Ovary (tissue), 7 donors: ENCODE measurements at regions not wholly inside any gene's neighbourhood (a gene's known extent, or its start where the extent isn't known, plus 50 kb on each side); places are given as distances from the start of the nearest gene placed in this dataset.

ENCODE experiments used
- DNase-seq, 5 donors: peaks; one replicate each; pipeline ENCODE4 v3.0.0-alpha.2; 2019 to 2020
- H3K27ac ChIP-seq, 2 donors: fragments of 200-600 bp; one replicate each; pipeline versions ENCODE4 v1.5.1 to v1.8.0; 2019 to 2022
- H3K27me3 ChIP-seq: fragments of 200-600 bp; one replicate; pipeline ENCODE4 v1.8.0; 2022
- H3K36me3 ChIP-seq: fragments of 200-600 bp; sonication (generic); one replicate; pipeline ENCODE4 v1.5.1; 2019
- H3K4me1 ChIP-seq: one replicate; pipeline ENCODE4 v1.8.1; 2013; ENCODE audit warnings: mild to moderate bottlenecking, moderate library complexity; ENCODE audit not compliant: insufficient read depth
- H3K4me3 ChIP-seq: fragments of 200-600 bp; sonication (generic); one replicate; pipeline ENCODE4 v1.5.1; 2017
- H3K9me3 ChIP-seq, 2 donors: fragments of 200-600 bp in 1 of 2; sonication (generic) in 1 of 2; one replicate each; pipeline versions ENCODE4 v1.5.1 to v1.8.1; 2013 to 2019; ENCODE audit warnings: mild to moderate bottlenecking in 1 of 2, moderate library complexity in 1 of 2
- EP300 ChIP-seq: sonication (generic); formaldehyde crosslinking; IDR thresholded peaks from one replicate; pipeline ENCODE4 v1.6.1; 2017; ENCODE audit warnings: antibody characterized with exemption
- POLR2A ChIP-seq: fragments of 450-650 bp; IDR thresholded peaks from one replicate; pipeline ENCODE4 v1.6.1; 2017; ENCODE audit warnings: antibody characterized with exemption, mild to moderate bottlenecking, moderate library complexity
- WGBS, 3 donors: extraction: QIAGEN DNeasy Blood & Tissue Kit in 1 of 3; methylation state at CpG; one replicate each; pipeline versions ENCODE4 v1.1.5 to v1.1.7; 2013 to 2017; 5-methylcytosine and 5-hydroxymethylcytosine counted together
- intact Hi-C, 4 donors: fragments of 100-400 bp; cut with DNase I; formaldehyde crosslinking; loops; one replicate each; pipeline versions ENCODE4 v1.11.0 to v1.15.1; 2022 to 2023
- TF ChIP-seq, protein P1 (sequence below), 3 donors: fragments of 450-650 bp in 2 of 3; fragments of 200-600 bp in 1 of 3; IDR thresholded peaks; one replicate each; pipeline versions ENCODE4 v1.5.1 to v1.8.0; 2016 to 2022; ENCODE audit warnings: antibody characterized with exemption in 3 of 3, mild to moderate bottlenecking in 1 of 3
- donor health status: DM: no; HTN: no; CAD: no; lungs with moderate emphysema.
- donor health status: DM: no; HTN: no; CAD: no.
- donor health status: Bipolar disorder and iron deficiency.
- donor health status: DM: no; HTN: no; CAD: no.
- donor health status: DM: yes; HTN: yes; CAD: no.

DNA sequence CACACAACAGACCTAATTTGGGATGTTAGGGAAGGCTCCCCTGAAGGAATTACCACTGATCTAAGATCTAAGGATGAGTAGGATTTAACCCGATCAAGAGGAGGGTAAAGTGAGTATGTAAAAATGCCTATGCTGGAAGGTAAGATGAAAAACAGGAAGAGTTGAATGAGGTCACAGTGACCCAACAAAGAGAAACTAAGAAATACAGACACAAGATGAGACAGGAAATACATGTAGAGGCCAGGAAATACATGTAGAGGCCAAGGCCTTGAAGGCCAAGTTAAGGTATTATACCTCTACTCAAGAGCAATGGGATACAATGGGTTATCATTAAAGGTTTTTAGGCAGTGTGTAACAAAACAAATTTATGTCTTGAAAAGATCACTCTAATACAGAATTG, 131.6 kb upstream of the TANK start:
- no peaks in the 10 kb centered on the region for H3K27me3 ChIP-seq
- H3K9me3 ChIP-seq = no peaks in the 10 kb centered on the region
- 88 to 93% (median 90%) methylated on average over 1 of the region's 1 CpG for WGBS, 3 donors
- peaks cover 1% of the 10 kb centered on the region for H3K4me1 ChIP-seq
- no peak for DNase-seq
- no peak overlapping the region for H3K27ac ChIP-seq
- intact Hi-C loops = no loop called here
- H3K36me3 ChIP-seq = no peaks in the 10 kb centered on the region
- no peak overlapping the region for H3K4me3 ChIP-seq
- TF ChIP-seq POLR2A (no peak), EP300 (no peak)
- TF ChIP-seq, protein P1, sequence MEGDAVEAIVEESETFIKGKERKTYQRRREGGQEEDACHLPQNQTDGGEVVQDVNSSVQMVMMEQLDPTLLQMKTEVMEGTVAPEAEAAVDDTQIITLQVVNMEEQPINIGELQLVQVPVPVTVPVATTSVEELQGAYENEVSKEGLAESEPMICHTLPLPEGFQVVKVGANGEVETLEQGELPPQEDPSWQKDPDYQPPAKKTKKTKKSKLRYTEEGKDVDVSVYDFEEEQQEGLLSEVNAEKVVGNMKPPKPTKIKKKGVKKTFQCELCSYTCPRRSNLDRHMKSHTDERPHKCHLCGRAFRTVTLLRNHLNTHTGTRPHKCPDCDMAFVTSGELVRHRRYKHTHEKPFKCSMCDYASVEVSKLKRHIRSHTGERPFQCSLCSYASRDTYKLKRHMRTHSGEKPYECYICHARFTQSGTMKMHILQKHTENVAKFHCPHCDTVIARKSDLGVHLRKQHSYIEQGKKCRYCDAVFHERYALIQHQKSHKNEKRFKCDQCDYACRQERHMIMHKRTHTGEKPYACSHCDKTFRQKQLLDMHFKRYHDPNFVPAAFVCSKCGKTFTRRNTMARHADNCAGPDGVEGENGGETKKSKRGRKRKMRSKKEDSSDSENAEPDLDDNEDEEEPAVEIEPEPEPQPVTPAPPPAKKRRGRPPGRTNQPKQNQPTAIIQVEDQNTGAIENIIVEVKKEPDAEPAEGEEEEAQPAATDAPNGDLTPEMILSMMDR (IDR thresholded peaks at IDR 0.05) = no peak

DNA sequence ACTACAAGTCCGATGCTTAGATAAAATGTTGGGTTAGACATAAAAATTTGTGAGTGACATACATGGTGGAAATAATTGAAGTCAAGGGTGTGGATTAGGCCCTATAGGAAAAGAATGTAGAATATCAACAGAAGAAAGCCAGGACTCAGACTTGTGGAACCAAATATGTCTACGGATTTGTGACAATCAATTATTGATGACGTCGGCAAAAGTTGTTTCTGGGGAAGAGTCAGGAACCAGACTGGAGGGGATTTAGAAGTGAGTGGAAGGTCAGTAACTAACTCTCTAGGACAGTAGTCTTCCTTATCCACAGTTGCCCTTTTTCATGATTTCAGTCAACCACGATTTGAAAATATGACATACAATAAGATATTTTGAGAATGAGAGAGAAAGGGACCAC, 130.9 kb upstream of the TANK start:
- TF ChIP-seq, protein P1 (IDR thresholded peaks at IDR 0.05) = no peak
- TF ChIP-seq POLR2A (no peak), EP300 (no peak)
- WGBS, 3 donors = 94 to 97% (median 96%) methylated on average over 5 of the region's 5 CpGs
- intact Hi-C loops = no loop called here
- Histone ChIP-seq H3K27me3 (no peaks in the 10 kb centered on the region), H3K4me1 (peaks cover 1% of the 10 kb centered on the region), H3K9me3 (no peaks in the 10 kb centered on the region), H3K4me3 (no peak overlapping the region), H3K36me3 (no peaks in the 10 kb centered on the region), H3K27ac (no peak overlapping the region)
- no peak for DNase-seq

DNA sequence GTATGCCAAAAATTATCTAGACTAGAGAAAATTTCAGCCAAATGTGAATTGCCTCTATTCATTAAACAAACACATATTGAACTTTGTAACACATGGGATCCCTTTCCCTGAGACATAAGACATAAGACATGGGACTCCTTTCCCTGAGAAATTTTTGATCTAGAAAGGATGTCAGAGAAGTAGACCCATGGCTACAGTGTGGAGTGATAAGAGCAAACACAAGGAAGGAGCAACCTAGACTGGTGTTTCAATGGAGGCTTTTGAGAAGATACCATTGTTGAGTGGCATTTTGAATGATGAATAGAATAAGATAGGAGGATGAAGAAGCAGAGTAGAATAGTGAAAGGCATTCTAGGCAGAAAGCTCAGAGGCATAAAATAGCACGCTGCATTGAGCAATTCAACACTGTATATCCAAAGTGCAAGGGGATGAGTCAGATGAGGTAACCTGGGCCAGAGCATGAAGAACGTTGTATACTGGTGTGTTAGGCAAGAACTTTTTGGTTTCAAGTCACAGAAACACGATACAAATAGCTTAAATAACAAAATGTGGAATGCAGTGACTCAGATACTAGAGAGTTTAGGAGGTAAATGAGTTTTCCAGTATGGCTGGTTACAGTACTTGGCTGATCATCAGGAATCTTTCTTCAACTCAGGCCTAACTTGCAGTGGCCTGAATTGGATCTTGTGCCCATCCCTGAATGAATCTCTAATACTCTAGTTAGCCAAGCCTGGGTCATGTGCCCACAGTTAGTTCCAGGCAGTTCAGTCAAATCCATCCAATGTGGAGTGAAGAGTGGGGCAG, 129.8 kb upstream of the TANK start:
- peak in 2 of 5 donors; percentile 15 to 60 for DNase-seq
- WGBS, 3 donors = 13 to 37% (median 20%) methylated on average over 3 of the region's 3 CpGs
- H3K36me3 ChIP-seq = no peaks in the 10 kb centered on the region
- no peak overlapping the region for H3K27ac ChIP-seq
- TF ChIP-seq EP300 (no peak), POLR2A (no peak)
- TF ChIP-seq, protein P1 (IDR thresholded peaks at IDR 0.05) = no peak
- intact Hi-C loops = no loop called here
- H3K4me3 ChIP-seq = no peak overlapping the region
- H3K27me3 ChIP-seq = no peaks in the 10 kb centered on the region
- H3K9me3 ChIP-seq = no peaks in the 10 kb centered on the region
- H3K4me1 ChIP-seq = peaks cover 1% of the 10 kb centered on the region

DNA sequence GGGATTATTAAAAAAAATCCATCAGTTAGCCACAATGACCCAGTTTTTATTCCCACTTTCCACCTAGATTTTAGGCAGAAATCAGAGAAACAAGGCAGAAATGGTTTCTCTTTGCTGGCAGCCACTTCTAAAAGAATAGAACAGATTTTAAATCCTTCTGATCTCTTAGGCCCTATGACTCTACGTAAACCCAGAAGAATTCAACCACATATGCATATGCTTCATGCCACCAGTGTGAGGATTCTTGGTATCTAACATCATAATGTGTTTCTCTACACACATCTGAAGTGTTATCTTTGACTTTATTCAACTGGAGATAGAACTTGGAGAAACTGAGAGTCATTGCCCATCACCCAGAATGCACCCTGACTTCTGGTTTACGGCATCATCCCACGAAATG, 128.7 kb upstream of the TANK start:
- Histone ChIP-seq H3K4me1 (peaks cover 1% of the 10 kb centered on the region), H3K27ac (no peak overlapping the region)
- intact Hi-C loops = no loop called here

More for the DNA sequence above, 128.7 kb upstream of the TANK start:
- Histone ChIP-seq H3K4me3 (no peak overlapping the region), H3K36me3 (no peaks in the 10 kb centered on the region), H3K27me3 (no peaks in the 10 kb centered on the region), H3K9me3 (no peaks in the 10 kb centered on the region)
- TF ChIP-seq, protein P1 (IDR thresholded peaks at IDR 0.05) = no peak
- TF ChIP-seq EP300 (no peak), POLR2A (no peak)
- DNase-seq = no peak
- WGBS, 3 donors = 97 to 98% (median 98%) methylated on average over 3 of the region's 3 CpGs
